NCI-H524 treated with DMSO at 0.1 percent for 48 hours (cell line): ENCODE measurements at regions not wholly inside any gene's neighbourhood (a gene's known extent, or its start where the extent isn't known, plus 50 kb on each side); places are given as distances from the start of the nearest gene placed in this dataset.

Experiments
- DNase-seq: peaks from one replicate; lab custom pipeline; 2025; lab: John Stamatoyannopoulos, UW

GRCh38 chr2:72004201-72004915 lies 143.3 kb downstream of the CYP26B1 start:
- no peak for DNase-seq

GRCh38 chr2:72003796-72004195 lies 143.9 kb downstream of the CYP26B1 start:
- no peak for DNase-seq

- DNase-seq, result no peak
Observed at GRCh38 chr2:72003124-72003523, 144.5 kb downstream of the CYP26B1 start.

- no peak for DNase-seq
Observed at GRCh38 chr2:72001937-72002690, 145.5 kb downstream of the CYP26B1 start.

- DNase-seq, result no peak
Observed at GRCh38 chr2:72000110-72000509, 147.6 kb downstream of the CYP26B1 start.

- no peak for DNase-seq
Observed at GRCh38 chr2:71999580-71999979, 148.1 kb downstream of the CYP26B1 start.

GRCh38 chr2:71997843-71998242 lies 149.8 kb downstream of the CYP26B1 start:
- no peak for DNase-seq

GRCh38 chr2:71995067-71995665 lies 152.5 kb downstream of the CYP26B1 start:
- DNase-seq, result no peak

- no peak for DNase-seq
Observed at GRCh38 chr2:71992036-71992435, 155.6 kb downstream of the CYP26B1 start.

GRCh38 chr2:71991397-71991796 lies 156.3 kb downstream of the CYP26B1 start:
- no peak for DNase-seq

GRCh38 chr2:71990826-71991225 lies 156.8 kb downstream of the CYP26B1 start:
- no peak for DNase-seq

GRCh38 chr2:71990122-71990521 lies 157.5 kb downstream of the CYP26B1 start:
- no peak for DNase-seq

- no peak for DNase-seq
Observed at GRCh38 chr2:71989671-71990070, 158.0 kb downstream of the CYP26B1 start.

- no peak for DNase-seq
Observed at GRCh38 chr2:71988170-71988569, 159.5 kb downstream of the CYP26B1 start.

- DNase-seq, result no peak
Observed at GRCh38 chr2:71976685-71977084, 171.0 kb downstream of the CYP26B1 start.

GRCh38 chr2:71974846-71975245 lies 172.8 kb downstream of the CYP26B1 start:
- DNase-seq, result no peak

- no peak for DNase-seq
Observed at GRCh38 chr2:71971493-71971892, 176.2 kb downstream of the CYP26B1 start.

GRCh38 chr2:71965530-71965929 lies 182.1 kb downstream of the CYP26B1 start:
- DNase-seq, result no peak

- no peak for DNase-seq
Observed at GRCh38 chr2:71962911-71963694, 184.6 kb downstream of the CYP26B1 start.

GRCh38 chr2:71962350-71962749 lies 185.3 kb downstream of the CYP26B1 start:
- DNase-seq, result no peak

GRCh38 chr2:71961289-71962027 lies 186.2 kb downstream of the CYP26B1 start:
- DNase-seq, result no peak

GRCh38 chr2:71959494-71959893 lies 188.2 kb downstream of the CYP26B1 start:
- no peak for DNase-seq
